ENCODE measurements at regions not wholly inside any gene's neighbourhood (a gene's known extent, or its start where the extent isn't known, plus 50 kb on each side); places are given as distances from the start of the nearest gene placed in this dataset.

DNA sequence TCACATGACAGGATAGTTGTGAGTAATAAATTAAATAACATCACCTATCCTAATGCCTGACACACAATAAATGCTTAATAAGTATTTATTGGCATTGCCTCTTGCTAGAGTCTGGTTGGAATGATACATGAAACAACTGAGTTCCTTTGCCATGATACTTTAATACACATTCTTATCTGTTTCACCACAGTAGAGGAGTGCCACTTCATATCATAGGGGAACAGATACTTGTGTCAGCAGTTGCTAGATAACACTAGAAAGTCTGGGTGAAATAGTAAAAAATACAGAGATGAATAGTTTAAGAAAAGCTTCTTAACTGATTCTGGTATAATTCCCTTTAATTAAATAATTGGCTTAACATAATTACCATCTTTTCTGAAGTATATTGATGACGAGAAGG, 380.0 kb upstream of the GOLIM4 start:
- Histone ChIP-seq H3K9me3 (no peaks in the 10 kb centered on the region), H3K27ac (no peak overlapping the region), H3K27me3 (no peaks in the 10 kb centered on the region), H3K4me3 (no peak overlapping the region), H3K36me3 (no peaks in the 10 kb centered on the region), H3K4me1 (no peaks in the 10 kb centered on the region)
- DNase-seq (ENCODE audit: low spot score in 2 of 2) = no peak
- 86% methylated on average over 1 of the region's 1 CpG for WGBS
- TF ChIP-seq, protein P1, sequence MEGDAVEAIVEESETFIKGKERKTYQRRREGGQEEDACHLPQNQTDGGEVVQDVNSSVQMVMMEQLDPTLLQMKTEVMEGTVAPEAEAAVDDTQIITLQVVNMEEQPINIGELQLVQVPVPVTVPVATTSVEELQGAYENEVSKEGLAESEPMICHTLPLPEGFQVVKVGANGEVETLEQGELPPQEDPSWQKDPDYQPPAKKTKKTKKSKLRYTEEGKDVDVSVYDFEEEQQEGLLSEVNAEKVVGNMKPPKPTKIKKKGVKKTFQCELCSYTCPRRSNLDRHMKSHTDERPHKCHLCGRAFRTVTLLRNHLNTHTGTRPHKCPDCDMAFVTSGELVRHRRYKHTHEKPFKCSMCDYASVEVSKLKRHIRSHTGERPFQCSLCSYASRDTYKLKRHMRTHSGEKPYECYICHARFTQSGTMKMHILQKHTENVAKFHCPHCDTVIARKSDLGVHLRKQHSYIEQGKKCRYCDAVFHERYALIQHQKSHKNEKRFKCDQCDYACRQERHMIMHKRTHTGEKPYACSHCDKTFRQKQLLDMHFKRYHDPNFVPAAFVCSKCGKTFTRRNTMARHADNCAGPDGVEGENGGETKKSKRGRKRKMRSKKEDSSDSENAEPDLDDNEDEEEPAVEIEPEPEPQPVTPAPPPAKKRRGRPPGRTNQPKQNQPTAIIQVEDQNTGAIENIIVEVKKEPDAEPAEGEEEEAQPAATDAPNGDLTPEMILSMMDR (IDR thresholded peaks at IDR 0.05) = no peak
- TF ChIP-seq EP300 (IDR thresholded peaks at IDR 0.05) = no peak
- TF ChIP-seq POLR2AphosphoS5 (IDR thresholded peaks at IDR 0.05) = no peak

DNA sequence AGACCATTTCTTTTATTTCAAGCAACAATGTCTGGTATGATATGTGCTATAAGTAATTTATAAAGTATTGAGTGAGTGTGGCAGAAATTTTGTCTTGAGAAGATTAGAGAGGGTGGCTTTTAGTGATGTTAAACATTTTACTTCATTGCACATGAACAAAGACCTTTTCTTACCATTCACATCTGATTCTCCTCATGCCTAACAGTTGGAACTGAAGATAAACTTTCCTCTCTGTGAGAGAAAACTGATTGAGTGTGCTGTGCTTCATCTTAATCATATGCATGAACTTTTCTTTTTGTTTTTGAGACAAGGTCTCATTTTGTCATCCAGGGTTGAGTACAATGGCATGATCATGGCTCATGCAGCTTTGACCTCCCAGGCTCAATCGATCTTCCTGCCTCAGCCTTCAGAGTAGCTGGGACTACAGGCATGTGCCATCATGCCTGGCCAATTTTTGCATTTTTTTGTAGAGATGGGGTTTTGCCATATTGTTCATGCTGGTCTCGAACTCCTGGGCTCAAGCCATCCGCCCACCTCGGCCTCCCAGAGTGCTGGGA, 377.7 kb upstream of the GOLIM4 start:
- 74% methylated on average over 4 of the region's 4 CpGs for WGBS
- TF ChIP-seq EP300 (IDR thresholded peaks at IDR 0.05) = no peak
- no peak for TF ChIP-seq POLR2A (IDR thresholded peaks at IDR 0.05)
- TF ChIP-seq, protein P1 (IDR thresholded peaks at IDR 0.05) = no peak
- no peaks in the 10 kb centered on the region for H3K4me1 ChIP-seq
- H3K36me3 ChIP-seq = no peaks in the 10 kb centered on the region
- no peak for DNase-seq (ENCODE audit: low spot score in 2 of 2)
- H3K27ac ChIP-seq = no peak overlapping the region
- H3K27me3 ChIP-seq = no peaks in the 10 kb centered on the region
- H3K9me3 ChIP-seq = no peaks in the 10 kb centered on the region
- no peak overlapping the region for H3K4me3 ChIP-seq

DNA sequence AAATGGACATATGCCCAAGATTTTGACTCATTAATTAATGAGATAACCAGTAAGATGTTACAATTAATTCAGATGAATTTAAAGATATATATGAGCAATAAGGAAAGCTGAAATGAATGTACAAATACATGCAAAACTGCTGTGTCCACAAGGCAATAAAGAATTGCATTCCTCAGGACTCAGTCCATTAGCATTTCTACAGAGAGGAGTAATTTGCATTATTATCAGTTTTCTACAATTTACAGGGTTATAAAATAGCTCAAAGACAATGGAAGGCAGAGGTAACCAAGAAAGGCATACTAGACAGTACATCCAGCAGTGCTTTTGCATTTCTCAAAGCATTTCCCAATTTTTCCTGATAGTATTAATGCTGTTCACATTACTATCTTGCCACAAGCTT, 377.1 kb upstream of the GOLIM4 start:
- Histone ChIP-seq H3K36me3 (no peaks in the 10 kb centered on the region), H3K4me3 (no peak overlapping the region), H3K27me3 (no peaks in the 10 kb centered on the region), H3K27ac (no peak overlapping the region), H3K4me1 (no peaks in the 10 kb centered on the region), H3K9me3 (no peaks in the 10 kb centered on the region)
- no peak for TF ChIP-seq POLR2A (IDR thresholded peaks at IDR 0.05)
- TF ChIP-seq, protein P1 (IDR thresholded peaks at IDR 0.05) = no peak
- no peak for TF ChIP-seq EP300 (IDR thresholded peaks at IDR 0.05)
- no peak for TF ChIP-seq POLR2AphosphoS5 (IDR thresholded peaks at IDR 0.05)
- no peak for DNase-seq (ENCODE audit: low spot score in 2 of 2)

DNA sequence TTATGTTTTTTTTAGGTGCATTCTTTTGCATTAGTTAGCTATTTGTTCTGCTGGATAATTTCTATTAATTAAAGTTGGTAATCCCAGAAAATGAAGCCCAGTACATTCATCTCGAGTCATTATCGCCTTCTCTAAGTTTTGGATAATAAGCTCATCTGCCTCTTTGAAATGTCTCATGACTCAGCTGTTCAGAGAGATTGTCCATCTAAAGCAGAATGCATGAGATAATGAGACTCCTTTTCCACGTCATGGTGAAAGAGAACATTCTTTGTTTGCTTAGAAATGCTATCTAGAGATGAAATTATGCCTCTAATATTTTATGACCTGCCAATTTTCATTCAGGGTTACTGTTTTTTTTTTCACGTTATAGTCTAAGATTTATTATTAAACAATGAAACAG, 374.7 kb upstream of the GOLIM4 start:
- H3K4me1 ChIP-seq = no peaks in the 10 kb centered on the region
- no peak for DNase-seq (ENCODE audit: low spot score in 2 of 2)
- no peak for TF ChIP-seq EP300 (IDR thresholded peaks at IDR 0.05)
- TF ChIP-seq POLR2AphosphoS5 (IDR thresholded peaks at IDR 0.05) = no peak
- TF ChIP-seq, protein P1 (IDR thresholded peaks at IDR 0.05) = no peak
- no peak for TF ChIP-seq POLR2A (IDR thresholded peaks at IDR 0.05)
- no peaks in the 10 kb centered on the region for H3K9me3 ChIP-seq
- H3K27me3 ChIP-seq = no peaks in the 10 kb centered on the region
- H3K4me3 ChIP-seq = no peak overlapping the region
- no peaks in the 10 kb centered on the region for H3K36me3 ChIP-seq
- WGBS = 77% methylated on average over 4 of the region's 4 CpGs
- no peak overlapping the region for H3K27ac ChIP-seq

DNA sequence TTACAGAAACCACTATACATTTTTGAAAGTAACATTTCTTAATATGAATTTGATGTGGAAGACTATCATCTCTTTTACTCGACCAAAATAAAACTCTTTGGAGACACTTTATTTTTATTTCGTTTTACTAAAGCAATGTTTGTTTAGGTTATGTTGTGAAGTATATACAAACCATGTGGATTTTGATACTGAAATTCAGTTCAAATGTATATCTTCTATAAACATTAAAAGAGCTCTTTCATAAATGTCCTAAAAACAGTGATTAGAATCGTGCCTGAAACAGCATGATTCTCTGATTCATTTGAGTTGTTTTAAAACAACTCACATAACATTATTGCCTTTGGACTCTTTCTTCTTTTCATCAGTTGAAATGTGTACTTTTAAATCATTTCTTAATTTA, 373.7 kb upstream of the GOLIM4 start:
- Histone ChIP-seq H3K27ac (no peak overlapping the region), H3K27me3 (no peaks in the 10 kb centered on the region), H3K4me1 (no peaks in the 10 kb centered on the region), H3K36me3 (no peaks in the 10 kb centered on the region), H3K9me3 (no peaks in the 10 kb centered on the region), H3K4me3 (no peak overlapping the region)
- 84% methylated on average over 3 of the region's 3 CpGs for WGBS
- TF ChIP-seq, protein P1 (IDR thresholded peaks at IDR 0.05) = no peak
- TF ChIP-seq EP300 (IDR thresholded peaks at IDR 0.05) (no peak), POLR2A (IDR thresholded peaks at IDR 0.05) (no peak), POLR2AphosphoS5 (IDR thresholded peaks at IDR 0.05) (no peak)
- no peak for DNase-seq (ENCODE audit: low spot score in 2 of 2)

Data from suprapubic skin (tissue), 4 donors.